Astrocyte of the spinal cord (primary cell): ENCODE measurements at regions not wholly inside any gene's neighbourhood (a gene's known extent, or its start where the extent isn't known, plus 50 kb on each side); places are given as distances from the start of the nearest gene placed in this dataset.
"Not testable (repeated sequence)": the region's sequence is repeated elsewhere in the genome, so short reads cannot be mapped to it uniquely, and the experiment has no call there.

Source experiments
- DNase-seq: peaks from one replicate; pipeline ENCODE4 v3.0.0; 2011; ENCODE audit warnings: low read depth, low spot score
- H3K4me3 ChIP-seq: 2 replicates; pipeline ENCODE4 v1.5.1; 2011; ENCODE audit warnings: low read depth, mild to moderate bottlenecking, low read length, moderate library complexity
- CTCF ChIP-seq: IDR thresholded peaks from 2 replicates; pipeline ENCODE4 v1.5.1; 2012; ENCODE audit warnings: low read depth, mild to moderate bottlenecking, low read length, inconsistent platforms
- in situ Hi-C: cut with HindIII; loops from 2 replicates; pipeline ENCODE4 v1.10.0; 2017; ENCODE audit warnings: low sequenced_read_pairs

GRCh38 chrX:140431521-140431920 lies 73.3 kb downstream of the SOX3 start:
- peak; percentile 61 for DNase-seq
- no peak for TF ChIP-seq CTCF
- in situ Hi-C loops: no loop called here
- H3K4me3 ChIP-seq: no peak overlapping the region

- TF ChIP-seq CTCF: no peak
- H3K4me3 ChIP-seq: no peak overlapping the region
- in situ Hi-C loops: no loop called here
- DNase-seq: peak; percentile 25
These were observed 79.0 kb downstream of the SOX3 start for GRCh38 chrX:140425712-140426395.

- in situ Hi-C loops: no loop called here
- no peak for TF ChIP-seq CTCF
- H3K4me3 ChIP-seq: no peak overlapping the region
- DNase-seq: no peak
These were observed 82.4 kb downstream of the SOX3 start for GRCh38 chrX:140422501-140422900.

- in situ Hi-C loops, DNase-seq, H3K4me3 ChIP-seq: not testable (repeated sequence)
These were observed 102.7 kb downstream of the SOX3 start for GRCh38 chrX:140402131-140402530.

GRCh38 chrX:140396326-140396725 lies 108.5 kb downstream of the SOX3 start:
- DNase-seq, in situ Hi-C loops, H3K4me3 ChIP-seq: not testable (repeated sequence)

GRCh38 chrX:140393507-140393906 lies 111.4 kb downstream of the SOX3 start:
- TF ChIP-seq CTCF: no peak
- no peak overlapping the region for H3K4me3 ChIP-seq
- in situ Hi-C loops: no loop called here
- DNase-seq: no peak

GRCh38 chrX:140391313-140391712 lies 113.6 kb downstream of the SOX3 start:
- in situ Hi-C loops: no loop called here
- H3K4me3 ChIP-seq: no peak overlapping the region
- DNase-seq: no peak
- TF ChIP-seq CTCF: no peak

GRCh38 chrX:140389331-140389730 lies 115.5 kb downstream of the SOX3 start:
- DNase-seq: no peak
- in situ Hi-C loops: no loop called here
- TF ChIP-seq CTCF: no peak
- no peak overlapping the region for H3K4me3 ChIP-seq
